ENCODE measurements at regions not wholly inside any gene's neighbourhood (a gene's known extent, or its start where the extent isn't known, plus 50 kb on each side); places are given as distances from the start of the nearest gene placed in this dataset.

DNA sequence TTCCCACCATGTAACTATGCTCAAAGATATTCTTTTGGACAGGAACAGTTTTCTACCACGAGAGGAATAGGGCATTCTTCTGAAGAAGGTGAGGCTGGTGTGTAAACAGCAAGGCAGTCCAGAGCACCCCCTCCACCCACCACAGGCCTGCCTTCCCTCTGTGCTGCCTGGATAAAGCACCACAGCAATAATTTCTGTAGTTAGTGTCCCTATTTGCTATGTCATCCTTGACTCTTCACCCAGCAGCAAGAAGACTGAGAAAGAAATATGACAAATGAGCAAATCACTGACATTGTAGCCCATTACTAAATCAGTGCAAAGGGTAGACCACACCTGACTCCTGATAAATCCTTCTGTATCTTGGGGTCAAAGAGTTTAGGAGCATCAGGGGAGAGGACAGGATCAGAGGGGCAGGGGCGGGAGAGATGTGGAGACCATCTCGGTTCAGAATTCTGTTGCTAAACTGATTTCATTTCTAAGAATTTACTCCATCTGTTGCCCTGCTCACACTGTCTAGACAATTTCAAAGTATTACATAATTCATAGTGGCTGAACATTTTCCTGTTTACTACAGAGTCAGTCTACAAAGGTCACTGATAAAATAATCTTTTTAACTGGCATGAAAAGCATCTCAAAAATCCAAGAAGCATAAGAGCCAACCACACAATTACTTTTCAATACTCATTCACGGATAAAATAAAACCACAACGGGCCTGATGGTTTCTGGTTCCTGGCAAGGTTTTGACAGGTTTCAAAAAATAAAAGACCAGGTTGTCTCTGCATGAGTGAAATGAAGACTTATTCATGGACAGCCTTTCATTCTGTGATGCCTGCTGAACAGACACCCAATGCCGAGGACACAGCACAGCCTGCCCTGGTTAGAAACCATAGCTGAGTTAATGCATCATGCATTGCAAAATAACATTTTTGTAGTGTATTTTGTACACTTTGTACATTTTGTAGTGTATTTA is 88.4 kb upstream of the IRS2 start:
- Histone ChIP-seq H3K27ac (peak overlapping the region in 2 of 4 donors; percentile 23 to 64), H3K36me3 (no peaks in the 10 kb centered on the region), H3K4me3 (no peak overlapping the region), H3K27me3 (no peaks in the 10 kb centered on the region), H3K4me1 (peaks cover 7 to 19% (median 15%) of the 10 kb centered on the region in 3 donors), H3K9me3 (no peaks in the 10 kb centered on the region)
- 23% methylated on average over 6 of the region's 6 CpGs for whole genome bisulfite sequencing, 2 donors
- peak; percentile 61 to 86 (median 67) for ATAC-seq
- intact Hi-C loops (cut with DNase I), result no loop called here
- no peak for DNase-seq
- TF ChIP-seq, protein P1, sequence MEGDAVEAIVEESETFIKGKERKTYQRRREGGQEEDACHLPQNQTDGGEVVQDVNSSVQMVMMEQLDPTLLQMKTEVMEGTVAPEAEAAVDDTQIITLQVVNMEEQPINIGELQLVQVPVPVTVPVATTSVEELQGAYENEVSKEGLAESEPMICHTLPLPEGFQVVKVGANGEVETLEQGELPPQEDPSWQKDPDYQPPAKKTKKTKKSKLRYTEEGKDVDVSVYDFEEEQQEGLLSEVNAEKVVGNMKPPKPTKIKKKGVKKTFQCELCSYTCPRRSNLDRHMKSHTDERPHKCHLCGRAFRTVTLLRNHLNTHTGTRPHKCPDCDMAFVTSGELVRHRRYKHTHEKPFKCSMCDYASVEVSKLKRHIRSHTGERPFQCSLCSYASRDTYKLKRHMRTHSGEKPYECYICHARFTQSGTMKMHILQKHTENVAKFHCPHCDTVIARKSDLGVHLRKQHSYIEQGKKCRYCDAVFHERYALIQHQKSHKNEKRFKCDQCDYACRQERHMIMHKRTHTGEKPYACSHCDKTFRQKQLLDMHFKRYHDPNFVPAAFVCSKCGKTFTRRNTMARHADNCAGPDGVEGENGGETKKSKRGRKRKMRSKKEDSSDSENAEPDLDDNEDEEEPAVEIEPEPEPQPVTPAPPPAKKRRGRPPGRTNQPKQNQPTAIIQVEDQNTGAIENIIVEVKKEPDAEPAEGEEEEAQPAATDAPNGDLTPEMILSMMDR (IDR thresholded peaks at IDR 0.05), result no peak
- no peak for FAIRE-seq

DNA sequence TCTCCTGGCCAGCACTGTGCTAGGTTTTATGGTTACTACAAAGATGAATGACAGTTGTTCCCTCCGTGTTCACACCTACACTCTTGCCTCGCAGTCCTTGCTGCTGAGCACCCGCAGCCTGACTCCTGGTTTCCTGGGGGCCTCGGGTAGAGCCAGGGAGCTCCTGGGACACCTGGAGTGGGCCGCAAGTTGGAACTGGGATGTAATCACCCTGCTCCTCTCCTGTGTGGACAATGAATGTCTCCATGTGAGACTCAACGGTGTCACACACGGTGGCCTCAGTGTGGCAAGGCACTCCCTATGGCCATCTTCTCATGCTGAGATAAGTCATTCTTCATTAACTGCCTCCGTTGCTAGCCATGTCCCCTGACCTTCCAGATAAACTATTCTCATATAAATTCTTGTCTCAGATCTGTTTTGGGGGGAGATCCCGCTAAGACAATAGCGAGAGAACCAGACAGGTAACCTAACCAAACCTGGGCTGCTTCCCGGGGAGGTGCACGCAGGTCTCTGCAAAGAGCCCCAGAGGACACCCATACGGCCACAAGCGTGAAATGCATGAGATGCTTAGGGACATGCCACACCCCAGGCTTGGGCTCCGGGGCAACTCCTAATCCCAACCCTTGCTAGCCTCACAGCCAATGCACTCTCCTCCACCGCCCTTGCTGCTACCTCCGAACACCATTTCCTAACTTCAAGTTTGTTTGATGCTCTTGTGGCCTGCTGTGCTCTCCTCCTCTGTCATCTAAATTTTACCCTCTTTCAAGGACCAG is 87.2 kb upstream of the IRS2 start:
- H3K4me3 ChIP-seq, result no peak overlapping the region
- TF ChIP-seq, protein P1 (IDR thresholded peaks at IDR 0.05), result no peak
- FAIRE-seq (no peak), DNase-seq (no peak), ATAC-seq (no peak)
- no peak overlapping the region for H3K27ac ChIP-seq
- H3K9me3 ChIP-seq, result no peaks in the 10 kb centered on the region
- 94 to 96% methylated on average over 17 of the region's 17 CpGs for WGBS, 2 donors
- intact Hi-C loops (cut with DNase I), result no loop called here
- no peaks in the 10 kb centered on the region for H3K27me3 ChIP-seq
- H3K4me1 ChIP-seq, result peaks cover 15 to 26% (median 23%) of the 10 kb centered on the region in 3 donors
- H3K36me3 ChIP-seq, result no peaks in the 10 kb centered on the region

DNA sequence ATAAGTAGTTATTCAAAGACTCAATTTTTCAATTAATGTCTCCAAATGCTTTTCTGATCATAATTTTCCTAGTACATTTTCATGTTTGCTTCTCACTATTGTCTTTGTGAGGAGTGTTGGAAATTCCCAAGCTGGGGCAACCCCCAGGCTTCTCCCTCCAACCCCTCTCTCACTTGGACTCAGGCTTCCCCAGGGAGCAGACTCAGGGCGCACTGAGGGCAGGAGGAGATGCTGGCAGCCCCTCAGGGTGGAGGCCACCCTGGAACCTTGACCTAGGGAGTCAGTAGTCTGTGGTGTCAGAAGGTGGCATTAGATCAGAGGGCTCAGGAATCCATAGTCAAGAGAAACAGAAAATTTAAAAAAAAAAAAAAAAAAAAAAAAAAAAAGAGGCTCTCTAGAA is 86.5 kb upstream of the IRS2 start:
- FAIRE-seq (no peak), ATAC-seq (no peak)
- H3K4me1 ChIP-seq, result peaks cover 17 to 32% (median 25%) of the 10 kb centered on the region in 3 donors

DNA sequence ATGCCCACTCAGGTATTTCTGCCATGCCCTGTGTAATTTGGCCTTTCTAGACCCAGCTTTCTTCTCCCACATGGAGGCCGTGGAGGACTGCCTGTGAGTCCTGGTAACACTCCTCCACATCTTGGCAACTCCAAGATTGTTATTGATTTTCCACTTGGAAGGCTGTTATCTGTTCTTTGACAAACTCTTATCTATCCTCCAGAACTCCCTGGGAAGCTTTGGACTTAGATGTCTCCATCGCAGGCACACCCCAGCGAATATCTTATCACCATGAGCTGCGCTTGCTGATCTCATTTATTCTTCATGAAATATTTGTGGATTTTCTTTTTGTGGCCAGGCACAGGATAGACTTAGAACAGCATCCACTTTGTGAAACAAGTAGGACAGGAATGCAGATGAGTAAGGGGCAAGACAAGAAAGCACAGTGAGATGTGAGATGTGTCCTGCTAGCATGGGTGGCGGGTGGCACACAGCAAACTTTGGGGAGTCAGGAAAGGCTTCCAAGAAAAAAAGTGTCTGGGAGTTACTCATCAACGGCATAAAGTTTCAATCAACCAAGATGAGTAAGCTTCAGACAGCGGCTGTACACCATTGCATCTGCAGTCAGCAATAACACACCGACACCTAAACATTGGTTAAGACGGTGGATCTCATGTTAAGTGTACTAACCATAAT is 84.5 kb upstream of the IRS2 start:
- intact Hi-C loops (cut with DNase I), result no loop called here
- DNase-seq, result no peak
- H3K9me3 ChIP-seq, result no peaks in the 10 kb centered on the region
- no peak overlapping the region for H3K4me3 ChIP-seq
- no peaks in the 10 kb centered on the region for H3K36me3 ChIP-seq
- no peaks in the 10 kb centered on the region for H3K27me3 ChIP-seq
- WGBS, 2 donors, result 67% methylated on average over 9 of the region's 9 CpGs
- TF ChIP-seq, protein P1 (IDR thresholded peaks at IDR 0.05), result no peak
- ATAC-seq, result no peak
- no peak for FAIRE-seq
- peaks cover 17 to 32% (median 25%) of the 10 kb centered on the region in 3 donors for H3K4me1 ChIP-seq
- H3K27ac ChIP-seq, result no peak overlapping the region

More for the DNA sequence above, 86.5 kb upstream of the IRS2 start:
- H3K9me3 ChIP-seq, result no peaks in the 10 kb centered on the region
- H3K36me3 ChIP-seq, result no peaks in the 10 kb centered on the region
- H3K4me3 ChIP-seq, result no peak overlapping the region
- intact Hi-C loops (cut with DNase I), result no loop called here
- DNase-seq, result no peak
- no peaks in the 10 kb centered on the region for H3K27me3 ChIP-seq
- TF ChIP-seq, protein P1 (IDR thresholded peaks at IDR 0.05), result no peak
- H3K27ac ChIP-seq, result no peak overlapping the region
- WGBS, 2 donors, result 96 to 100% methylated on average over 1 of the region's 1 CpG

All from pancreas (tissue), 10 donors.